PC-9 (cell line): ENCODE measurements at regions not wholly inside any gene's neighbourhood (a gene's known extent, or its start where the extent isn't known, plus 50 kb on each side); places are given as distances from the start of the nearest gene placed in this dataset.

ENCODE experiments used
- EZH2 ChIP-seq: fragments of 200-600 bp; sonication (generic); IDR thresholded peaks from 2 replicates; pipeline ENCODE4 v1.8.0; 2017; ENCODE audit warnings: antibody characterized with exemption, low read depth
- TF ChIP-seq, protein P1 (sequence below): fragments of 200-600 bp; sonication (generic); conservative IDR thresholded peaks from 2 replicates; pipeline ENCODE4 v1.6.1; 2017; ENCODE audit warnings: mixed run types, antibody characterized with exemption, mild to moderate bottlenecking, moderate library complexity

DNA sequence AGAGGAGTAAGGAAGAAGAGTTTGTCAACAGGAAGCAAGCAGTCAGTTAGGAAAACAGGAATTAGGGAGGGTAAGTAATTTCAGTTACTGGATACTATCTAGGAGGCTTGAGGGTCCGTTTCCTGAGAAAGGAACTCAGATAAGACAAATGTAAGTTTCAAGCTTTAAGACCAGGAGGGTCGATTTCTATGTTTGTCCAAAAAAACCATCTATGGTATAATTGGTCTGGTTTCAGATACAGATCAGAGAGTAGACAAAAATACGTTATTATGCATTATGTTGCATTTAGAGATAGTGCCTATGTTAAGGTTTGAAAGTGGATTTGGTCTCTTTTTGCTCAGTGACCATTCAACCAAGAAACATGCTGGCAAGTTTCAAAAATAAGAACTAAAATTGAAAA, 789.6 kb upstream of the PCDH20 start:
- TF ChIP-seq, protein P1, sequence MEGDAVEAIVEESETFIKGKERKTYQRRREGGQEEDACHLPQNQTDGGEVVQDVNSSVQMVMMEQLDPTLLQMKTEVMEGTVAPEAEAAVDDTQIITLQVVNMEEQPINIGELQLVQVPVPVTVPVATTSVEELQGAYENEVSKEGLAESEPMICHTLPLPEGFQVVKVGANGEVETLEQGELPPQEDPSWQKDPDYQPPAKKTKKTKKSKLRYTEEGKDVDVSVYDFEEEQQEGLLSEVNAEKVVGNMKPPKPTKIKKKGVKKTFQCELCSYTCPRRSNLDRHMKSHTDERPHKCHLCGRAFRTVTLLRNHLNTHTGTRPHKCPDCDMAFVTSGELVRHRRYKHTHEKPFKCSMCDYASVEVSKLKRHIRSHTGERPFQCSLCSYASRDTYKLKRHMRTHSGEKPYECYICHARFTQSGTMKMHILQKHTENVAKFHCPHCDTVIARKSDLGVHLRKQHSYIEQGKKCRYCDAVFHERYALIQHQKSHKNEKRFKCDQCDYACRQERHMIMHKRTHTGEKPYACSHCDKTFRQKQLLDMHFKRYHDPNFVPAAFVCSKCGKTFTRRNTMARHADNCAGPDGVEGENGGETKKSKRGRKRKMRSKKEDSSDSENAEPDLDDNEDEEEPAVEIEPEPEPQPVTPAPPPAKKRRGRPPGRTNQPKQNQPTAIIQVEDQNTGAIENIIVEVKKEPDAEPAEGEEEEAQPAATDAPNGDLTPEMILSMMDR, result no peak
- TF ChIP-seq EZH2, result no peak
